Endothelial cell of umbilical vein (primary cell): ENCODE measurements at regions not wholly inside any gene's neighbourhood (a gene's known extent, or its start where the extent isn't known, plus 50 kb on each side); places are given as distances from the start of the nearest gene placed in this dataset.

Source experiments
- BruUV-seq: library from RNA; stranded (reverse); fragments of 400-500 nt; replicated peaks from 2 replicates; lab custom pipeline; 2021; lab: Mats Ljungman, UMichigan
- CTCF ChIA-PET: fragments of 300-600, 350-600 bp; sonication (Branson Sonifier 250); formaldehyde crosslinking; loops from one replicate; lab custom pipeline; 2021; ENCODE audit warnings: antibody characterized with exemption, inconsistent platforms; lab: Charles Lee
- POLR2A ChIA-PET: fragments of 300-600, 350-600 bp; sonication (Branson Sonifier 250); formaldehyde crosslinking; loops from one replicate; lab custom pipeline; 2021; ENCODE audit warnings: antibody characterized with exemption, inconsistent platforms; lab: Charles Lee
- DNase-seq: peaks from one replicate; pipeline ENCODE4 v3.0.0-alpha.2; 2011; ENCODE audit warnings: low read depth, low spot score
- FAIRE-seq: peaks from 2 replicates; lab custom pipeline; 2011; peaks lifted over from hg19 to GRCh38; lab: Jason Lieb, UNC
- H2AFZ ChIP-seq: 2 replicates; pipeline ENCODE4 v1.6.0; 2012; ENCODE audit warnings: low read depth, low read length, control low read depth, inconsistent platforms
- H3K27ac ChIP-seq: 2 replicates; pipeline ENCODE4 v1.5.1; 2011; ENCODE audit warnings: low read depth, mild to moderate bottlenecking, control low read depth, low read length, moderate library complexity; ENCODE audit not compliant: insufficient read depth
- H3K27me3 ChIP-seq, 2 experiments: 2 replicates each; pipeline versions ENCODE4 v1.6.0 to v1.6.1; 2011; ENCODE audit warnings: low read length in 2 of 2, mixed read lengths in 1 of 2; ENCODE audit not compliant: control insufficient read depth in 2 of 2, insufficient read depth in 2 of 2
- H3K36me3 ChIP-seq, 2 experiments: 2 replicates in 1 of 2; 3 replicates in 1 of 2; pipeline ENCODE4 v1.5.1; 2011; ENCODE audit warnings: low read length in 2 of 2, mild to moderate bottlenecking in 1 of 2, moderate library complexity in 1 of 2; ENCODE audit not compliant: control insufficient read depth in 2 of 2, insufficient read depth in 2 of 2; ENCODE audit errors: extremely low read depth in 1 of 2
- H3K4me1 ChIP-seq: 3 replicates; pipeline ENCODE4 v1.5.1; 2011; ENCODE audit warnings: mild to moderate bottlenecking, low read length; ENCODE audit not compliant: control insufficient read depth, insufficient read depth; ENCODE audit errors: extremely low read depth
- H3K4me2 ChIP-seq: 2 replicates; pipeline ENCODE4 v1.6.1; 2011; ENCODE audit warnings: low read length, control low read depth, mixed read lengths; ENCODE audit not compliant: insufficient read depth
- H3K4me3 ChIP-seq, 3 experiments: fragments of 200-600 bp in 1 of 3; sonication (generic), shearing (Covaris generic) in 1 of 3; replicated peaks in 1 of 3; 2 replicates each; pipeline ENCODE4 v1.5.1; 2011 to 2016; ENCODE audit warnings: control low read depth in 3 of 3, low read length in 3 of 3, mild to moderate bottlenecking in 2 of 3, inconsistent platforms in 1 of 3, low read depth in 1 of 3, moderate library complexity in 1 of 3; ENCODE audit not compliant: insufficient read depth in 1 of 3
- H3K79me2 ChIP-seq: 2 replicates; pipeline ENCODE4 v1.6.0; 2012; ENCODE audit warnings: low read length, inconsistent platforms; ENCODE audit not compliant: control insufficient read depth, insufficient read depth
- H3K9ac ChIP-seq: replicated peaks from 2 replicates; pipeline ENCODE3; 2011; ENCODE audit warnings: low read length, control low read depth; ENCODE audit not compliant: insufficient read depth; ENCODE audit errors: extremely low read depth
- H3K9me1 ChIP-seq: replicated peaks from 3 replicates; pipeline ENCODE4 v1.6.0; 2011; ENCODE audit warnings: mild to moderate bottlenecking, low read length; ENCODE audit not compliant: control insufficient read depth, insufficient read depth; ENCODE audit errors: extremely low read depth
- H3K9me3 ChIP-seq: replicated peaks from 2 replicates; pipeline ENCODE4 v1.5.1; 2012; ENCODE audit warnings: low read length, inconsistent platforms; ENCODE audit not compliant: control insufficient read depth, insufficient read depth
- H4K20me1 ChIP-seq: replicated peaks from 2 replicates; pipeline ENCODE3; 2011; ENCODE audit warnings: mild to moderate bottlenecking, low read length; ENCODE audit not compliant: control insufficient read depth, insufficient read depth; ENCODE audit errors: extremely low read depth
- EZH2 ChIP-seq: IDR thresholded peaks from 2 replicates; pipeline ENCODE4 v1.6.1; 2012; ENCODE audit warnings: borderline replicate concordance, low read depth, mild to moderate bottlenecking, moderate library complexity, low read length, inconsistent platforms; ENCODE audit not compliant: severe bottlenecking
- FOS ChIP-seq: IDR thresholded peaks from 2 replicates; pipeline ENCODE4 v1.6.1; 2011; ENCODE audit warnings: mild to moderate bottlenecking, low read length, moderate library complexity, borderline replicate concordance; ENCODE audit not compliant: insufficient read depth
- GATA2 ChIP-seq: IDR thresholded peaks from 2 replicates; pipeline ENCODE4 v1.7.0; 2011; ENCODE audit warnings: low read depth, mild to moderate bottlenecking, moderate library complexity, mixed read lengths, low read length; ENCODE audit not compliant: insufficient read length, insufficient read depth
- JUN ChIP-seq: IDR thresholded peaks from 2 replicates; pipeline ENCODE4 v1.6.1; 2011; ENCODE audit warnings: borderline replicate concordance, low read depth; ENCODE audit not compliant: insufficient read length, insufficient read depth
- MYC ChIP-seq: IDR thresholded peaks from one replicate; pipeline ENCODE4 v1.6.1; 2011; ENCODE audit warnings: mild to moderate bottlenecking, low read depth, low read length
- POLR2A ChIP-seq: IDR thresholded peaks from 2 replicates; pipeline ENCODE4 v1.6.1; 2012; ENCODE audit warnings: low read depth, mild to moderate bottlenecking, control low read depth, low read length
- POLR2AphosphoS5 ChIP-seq: IDR thresholded peaks from 2 replicates; pipeline ENCODE4 v1.6.1; 2012; ENCODE audit warnings: low read depth, mild to moderate bottlenecking, control low read depth, low read length, moderate library complexity; ENCODE audit not compliant: insufficient read depth
- dilution Hi-C: fragments of 300-500 bp; cut with MboI; formaldehyde crosslinking; loops from one replicate; pipeline ENCODE4 v1.15.0; 2019; ENCODE audit warnings: low sequenced_read_pairs; ENCODE audit not compliant: extremely low pct_ligation_motif_present
- intact Hi-C: fragments of 100-400 bp; cut with micrococcal nuclease; formaldehyde crosslinking; loops from one replicate; pipeline ENCODE4 v1.10.0; 2022
- TF ChIP-seq, protein P1 (sequence below): IDR thresholded peaks from 2 replicates; pipeline ENCODE4 v1.6.1; 2011; ENCODE audit not compliant: insufficient read depth, insufficient read length
- TF ChIP-seq, protein P2 (sequence below), 2 donors: IDR thresholded peaks; 1 replicate in 1 of 2; 2 replicates in 1 of 2; pipeline ENCODE4 v1.5.1; 2011; ENCODE audit warnings: low read length in 2 of 2, mild to moderate bottlenecking in 2 of 2, moderate library complexity in 2 of 2, control low read depth in 1 of 2, inconsistent platforms in 1 of 2, low read depth in 1 of 2; ENCODE audit not compliant: insufficient read depth in 1 of 2; ENCODE audit errors: extremely low read depth in 1 of 2

DNA sequence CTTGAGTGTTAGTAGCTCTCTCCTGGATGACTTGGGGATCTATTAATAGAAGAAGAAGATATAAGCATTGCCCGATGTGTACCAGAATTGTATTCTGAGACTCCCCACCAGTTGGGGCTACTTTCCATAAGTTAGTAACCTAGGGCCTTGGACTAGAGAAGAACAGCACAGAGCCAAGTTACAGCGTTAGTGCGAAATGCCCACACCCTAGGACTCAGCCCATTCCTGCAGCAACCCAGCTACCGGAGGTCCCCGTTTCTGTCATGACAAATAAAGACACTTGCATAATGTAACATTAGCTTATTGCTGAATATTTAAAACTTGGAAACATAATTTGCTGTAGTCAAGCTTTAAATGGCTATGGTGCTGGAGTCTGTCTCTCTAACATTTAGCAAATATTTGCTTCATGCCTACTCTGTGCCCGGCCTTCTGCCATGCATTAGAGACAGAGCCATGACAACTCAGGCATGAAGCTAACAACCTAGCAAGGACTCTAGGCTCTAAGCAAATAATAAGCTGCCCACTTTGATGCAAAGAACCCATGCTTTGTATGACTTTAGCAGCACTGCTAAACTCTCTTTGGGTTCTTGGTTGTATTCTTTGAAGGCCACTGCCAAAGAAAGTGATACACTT lies 103.4 kb upstream of the COL21A1 start:
- Histone ChIP-seq H3K4me1 (no peaks in the 10 kb centered on the region), H3K4me3 (no peak overlapping the region), H3K4me2 (no peak overlapping the region), H4K20me1 (no peaks in the 10 kb centered on the region), H3K27ac (no peak overlapping the region), H3K9ac (no peak overlapping the region), H3K9me1 (no peaks in the 10 kb centered on the region), H3K79me2 (no peaks in the 10 kb centered on the region), H3K36me3 (no peaks in the 10 kb centered on the region), H2AFZ (no peak overlapping the region), H3K27me3 (no peaks in the 10 kb centered on the region), H3K9me3 (no peaks in the 10 kb centered on the region)
- DNase-seq (no peak), FAIRE-seq (no peak)
- intact Hi-C loops (no loop called here), dilution Hi-C loops (no loop called here)
- TF ChIP-seq JUN (no peak), FOS (no peak), POLR2AphosphoS5 (no peak), EZH2 (no peak), POLR2A (no peak), GATA2 (no peak), MYC (no peak)
- TF ChIP-seq, protein P1, sequence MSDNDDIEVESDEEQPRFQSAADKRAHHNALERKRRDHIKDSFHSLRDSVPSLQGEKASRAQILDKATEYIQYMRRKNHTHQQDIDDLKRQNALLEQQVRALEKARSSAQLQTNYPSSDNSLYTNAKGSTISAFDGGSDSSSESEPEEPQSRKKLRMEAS: no peak
- TF ChIP-seq, protein P2, sequence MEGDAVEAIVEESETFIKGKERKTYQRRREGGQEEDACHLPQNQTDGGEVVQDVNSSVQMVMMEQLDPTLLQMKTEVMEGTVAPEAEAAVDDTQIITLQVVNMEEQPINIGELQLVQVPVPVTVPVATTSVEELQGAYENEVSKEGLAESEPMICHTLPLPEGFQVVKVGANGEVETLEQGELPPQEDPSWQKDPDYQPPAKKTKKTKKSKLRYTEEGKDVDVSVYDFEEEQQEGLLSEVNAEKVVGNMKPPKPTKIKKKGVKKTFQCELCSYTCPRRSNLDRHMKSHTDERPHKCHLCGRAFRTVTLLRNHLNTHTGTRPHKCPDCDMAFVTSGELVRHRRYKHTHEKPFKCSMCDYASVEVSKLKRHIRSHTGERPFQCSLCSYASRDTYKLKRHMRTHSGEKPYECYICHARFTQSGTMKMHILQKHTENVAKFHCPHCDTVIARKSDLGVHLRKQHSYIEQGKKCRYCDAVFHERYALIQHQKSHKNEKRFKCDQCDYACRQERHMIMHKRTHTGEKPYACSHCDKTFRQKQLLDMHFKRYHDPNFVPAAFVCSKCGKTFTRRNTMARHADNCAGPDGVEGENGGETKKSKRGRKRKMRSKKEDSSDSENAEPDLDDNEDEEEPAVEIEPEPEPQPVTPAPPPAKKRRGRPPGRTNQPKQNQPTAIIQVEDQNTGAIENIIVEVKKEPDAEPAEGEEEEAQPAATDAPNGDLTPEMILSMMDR (IDR thresholded peaks at IDR 0.05; ENCODE audit: extremely low read depth in 1 of 2, insufficient read depth in 1 of 2, low read depth in 1 of 2, low read length in 2 of 2): no peak
- BruUV-seq: no TSS peak
- ChIA-PET POLR2A (no interaction called here), CTCF (interaction anchor here (1.6 to 2.6 kb wide), 3 partner anchors 14 to 245 kb away, joined by 4 to 11 read pairs (median 6); no protein-coding TSS in a partner anchor)
